Globus pallidus (tissue), 1 donor: ENCODE measurements at regions not wholly inside any gene's neighbourhood (a gene's known extent, or its start where the extent isn't known, plus 50 kb on each side); places are given as distances from the start of the nearest gene placed in this dataset.
"Not testable (repeated sequence)": the region's sequence is repeated elsewhere in the genome, so short reads cannot be mapped to it uniquely, and the experiment has no call there.

Source experiments
- DNase-seq: peaks from one replicate; pipeline ENCODE4 v3.0.0-alpha.2; 2015; ENCODE audit warnings: low spot score

- DNase-seq, result no peak
Measured at GRCh38 chr4:54574500-54574899, 83.3 kb upstream of the KIT start.

- no peak for DNase-seq
Measured at GRCh38 chr4:54575919-54576318, 81.8 kb upstream of the KIT start.

- DNase-seq, result no peak
Measured at GRCh38 chr4:54581807-54582206, 76.0 kb upstream of the KIT start.

GRCh38 chr4:54585321-54586000 lies 72.3 kb upstream of the KIT start:
- DNase-seq, result no peak

GRCh38 chr4:54586320-54586955 lies 71.3 kb upstream of the KIT start:
- DNase-seq, result no peak

- DNase-seq, result no peak
Measured at GRCh38 chr4:54587107-54587891, 70.5 kb upstream of the KIT start.

- DNase-seq, result no peak
Measured at GRCh38 chr4:54588404-54588803, 69.4 kb upstream of the KIT start.

- DNase-seq, result no peak
Measured at GRCh38 chr4:54589586-54589985, 68.2 kb upstream of the KIT start.

GRCh38 chr4:54593795-54594322 lies 63.9 kb upstream of the KIT start:
- no peak for DNase-seq

- no peak for DNase-seq
Measured at GRCh38 chr4:54596201-54596600, 61.6 kb upstream of the KIT start.

GRCh38 chr4:54597678-54598077 lies 60.1 kb upstream of the KIT start:
- DNase-seq, result not testable (repeated sequence)

- not testable (repeated sequence) for DNase-seq
Measured at GRCh38 chr4:54602175-54602574, 55.6 kb upstream of the KIT start.

- DNase-seq, result no peak
Measured at GRCh38 chr4:54607067-54607466, 50.7 kb upstream of the KIT start.

- DNase-seq, result no peak
Measured at GRCh38 chr4:54607521-54607920, 50.2 kb upstream of the KIT start.
